GM12873 (cell line): ENCODE measurements at regions not wholly inside any gene's neighbourhood (a gene's known extent, or its start where the extent isn't known, plus 50 kb on each side); places are given as distances from the start of the nearest gene placed in this dataset.

Experiments
- TF ChIP-seq, protein P1 (sequence below): IDR thresholded peaks from 2 replicates; pipeline ENCODE4 v1.5.1; 2012; ENCODE audit warnings: low read depth, mild to moderate bottlenecking, moderate library complexity, low read length, control low read depth; ENCODE audit not compliant: insufficient read depth; ENCODE audit errors: missing control alignments

DNA sequence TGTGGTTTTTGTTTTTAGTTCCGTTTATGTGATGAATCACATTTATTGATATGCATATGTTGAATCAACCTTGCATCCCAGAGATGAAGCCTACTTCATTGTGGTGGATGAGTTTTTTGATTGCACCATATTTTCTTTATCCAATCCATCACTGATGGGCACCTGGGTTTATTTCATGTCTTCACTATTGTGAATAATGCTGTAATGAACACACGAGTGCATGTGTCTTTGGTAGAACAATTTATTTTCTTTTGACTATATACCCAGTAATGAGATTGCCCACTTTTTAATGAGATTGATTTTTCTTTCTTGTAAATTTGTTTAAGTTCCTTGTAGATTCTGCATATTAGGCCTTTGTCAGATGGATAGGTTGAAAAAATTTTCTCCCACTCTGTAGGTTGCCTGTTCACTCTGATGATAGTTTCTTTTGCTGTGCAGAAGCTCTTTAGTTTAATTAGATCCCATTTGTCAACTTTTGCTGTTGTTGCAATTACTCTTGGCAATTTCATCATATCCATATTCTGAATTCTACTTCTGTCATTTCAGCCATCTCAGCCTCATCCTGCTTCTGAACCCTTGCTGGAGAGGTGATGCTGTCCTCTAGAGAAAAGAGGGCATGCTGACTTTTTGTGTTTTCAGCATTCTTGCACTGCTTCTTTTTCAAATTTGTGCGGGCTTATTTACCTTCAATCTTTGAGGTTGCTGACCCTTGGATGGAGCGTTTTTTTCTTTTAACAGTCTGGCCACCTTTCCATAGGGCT is 96.2 kb upstream of the CTAGE1 start:
- TF ChIP-seq, protein P1, sequence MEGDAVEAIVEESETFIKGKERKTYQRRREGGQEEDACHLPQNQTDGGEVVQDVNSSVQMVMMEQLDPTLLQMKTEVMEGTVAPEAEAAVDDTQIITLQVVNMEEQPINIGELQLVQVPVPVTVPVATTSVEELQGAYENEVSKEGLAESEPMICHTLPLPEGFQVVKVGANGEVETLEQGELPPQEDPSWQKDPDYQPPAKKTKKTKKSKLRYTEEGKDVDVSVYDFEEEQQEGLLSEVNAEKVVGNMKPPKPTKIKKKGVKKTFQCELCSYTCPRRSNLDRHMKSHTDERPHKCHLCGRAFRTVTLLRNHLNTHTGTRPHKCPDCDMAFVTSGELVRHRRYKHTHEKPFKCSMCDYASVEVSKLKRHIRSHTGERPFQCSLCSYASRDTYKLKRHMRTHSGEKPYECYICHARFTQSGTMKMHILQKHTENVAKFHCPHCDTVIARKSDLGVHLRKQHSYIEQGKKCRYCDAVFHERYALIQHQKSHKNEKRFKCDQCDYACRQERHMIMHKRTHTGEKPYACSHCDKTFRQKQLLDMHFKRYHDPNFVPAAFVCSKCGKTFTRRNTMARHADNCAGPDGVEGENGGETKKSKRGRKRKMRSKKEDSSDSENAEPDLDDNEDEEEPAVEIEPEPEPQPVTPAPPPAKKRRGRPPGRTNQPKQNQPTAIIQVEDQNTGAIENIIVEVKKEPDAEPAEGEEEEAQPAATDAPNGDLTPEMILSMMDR, result no peak

DNA sequence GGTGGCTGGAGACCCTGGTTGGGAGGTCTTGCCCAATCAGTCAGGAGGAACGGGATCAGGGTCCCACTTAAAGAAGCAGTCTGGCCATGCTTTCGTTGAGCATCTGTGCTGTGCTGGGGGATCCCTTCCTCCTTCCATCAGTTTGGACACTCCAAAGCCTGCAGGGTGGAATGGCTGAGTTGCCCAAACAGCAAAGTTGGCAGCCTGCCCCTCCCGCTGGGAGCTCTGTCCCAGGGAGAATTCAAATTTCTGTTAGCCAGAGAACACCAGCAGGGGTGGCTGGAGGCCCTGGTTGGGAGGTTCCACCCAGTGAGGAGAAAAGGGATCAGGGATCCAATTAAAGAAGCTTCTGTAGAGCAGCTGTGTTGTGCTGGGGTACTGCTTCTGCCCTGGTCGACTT is 96.9 kb upstream of the CTAGE1 start:
- TF ChIP-seq, protein P1, result no peak

DNA sequence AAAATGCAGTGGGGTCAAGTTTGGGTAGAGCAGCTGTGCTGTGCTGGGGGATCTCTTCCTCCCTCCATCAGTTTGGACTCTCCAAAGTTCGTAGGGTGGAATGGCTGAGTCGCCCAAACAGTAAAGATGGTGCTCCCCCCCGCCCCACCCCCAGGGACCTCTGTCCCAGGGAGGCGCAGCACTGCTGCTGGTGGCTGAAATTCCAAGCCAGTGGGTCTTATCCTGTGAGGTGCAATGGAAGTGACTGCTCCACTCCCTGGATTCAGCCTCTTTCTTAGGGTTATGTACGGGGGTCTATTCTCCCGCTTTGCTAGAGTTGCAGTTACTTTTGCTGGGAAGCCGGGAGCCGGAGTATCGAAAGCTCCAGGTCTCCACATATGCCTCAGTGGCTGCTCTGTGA is 97.5 kb upstream of the CTAGE1 start:
- TF ChIP-seq, protein P1, result no peak

DNA sequence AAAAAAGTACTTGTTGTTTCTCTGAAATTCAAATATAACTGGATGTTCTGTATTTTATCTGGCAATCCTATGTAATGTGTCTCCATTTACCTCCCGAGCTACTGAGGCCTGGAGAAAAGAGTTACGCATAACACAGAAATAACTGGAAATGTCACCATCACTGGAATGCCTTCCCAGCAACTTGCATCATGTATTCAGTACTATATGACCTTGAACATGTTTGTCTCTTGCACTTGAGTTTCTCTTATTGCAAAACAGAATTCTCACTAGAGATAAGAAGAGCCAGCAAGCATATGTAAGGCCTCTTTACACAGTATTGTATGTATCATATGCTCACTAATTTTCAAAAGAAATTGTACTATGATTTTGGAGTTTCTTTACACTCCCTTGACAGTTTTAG is 99.6 kb upstream of the CTAGE1 start:
- TF ChIP-seq, protein P1, result no peak

DNA sequence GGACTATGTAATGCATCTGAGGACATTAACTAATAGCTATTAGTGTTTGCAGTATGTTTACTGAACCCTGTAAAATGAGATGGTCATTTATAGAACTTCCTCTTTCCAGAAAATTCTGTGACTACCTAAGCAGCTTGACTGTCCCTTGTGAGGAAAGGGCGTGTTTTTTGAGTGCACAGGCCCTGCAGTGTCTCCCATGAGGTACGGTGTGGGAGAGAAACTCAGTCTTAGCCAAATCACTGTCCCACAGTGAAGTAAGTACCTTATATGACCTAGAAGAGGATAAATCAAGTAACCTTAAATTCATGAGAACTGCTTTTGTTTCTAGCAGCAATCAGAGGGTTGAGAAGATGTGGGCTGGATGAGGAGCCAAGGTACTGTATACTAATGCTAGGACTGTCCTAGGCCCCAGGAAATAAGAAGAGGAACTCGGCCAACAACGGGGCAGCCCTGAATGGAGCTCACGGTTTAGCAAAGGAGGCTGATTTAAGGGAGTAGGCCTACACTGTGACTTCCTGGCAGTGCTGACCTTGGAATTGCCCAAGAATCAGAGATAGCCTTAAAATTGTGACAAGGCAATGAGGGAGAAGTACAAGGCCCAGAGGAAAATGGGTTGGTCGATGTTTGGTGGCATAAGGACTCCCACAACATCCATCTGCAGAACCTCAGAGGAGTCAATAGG is 103.5 kb upstream of the CTAGE1 start:
- TF ChIP-seq, protein P1, result no peak

DNA sequence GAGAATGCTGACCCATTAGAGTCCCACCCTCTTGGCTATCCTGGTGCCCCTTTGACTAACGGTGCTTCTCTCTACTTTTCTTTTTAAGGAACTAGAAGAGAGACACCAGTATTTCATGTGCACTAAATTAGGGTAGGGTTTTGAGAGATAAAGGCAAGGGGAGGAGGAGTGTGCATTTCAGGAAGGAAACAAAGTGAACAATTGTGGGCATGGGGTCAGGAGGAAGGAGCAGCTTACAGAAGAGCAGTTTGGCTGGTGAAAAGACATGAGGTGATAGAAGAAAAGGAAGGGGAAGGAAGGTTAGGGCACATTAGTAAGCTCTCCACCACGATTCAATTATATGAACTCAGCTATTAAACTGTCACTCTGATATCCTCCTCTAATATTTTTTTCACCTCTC is 105.8 kb upstream of the CTAGE1 start:
- TF ChIP-seq, protein P1, result no peak

DNA sequence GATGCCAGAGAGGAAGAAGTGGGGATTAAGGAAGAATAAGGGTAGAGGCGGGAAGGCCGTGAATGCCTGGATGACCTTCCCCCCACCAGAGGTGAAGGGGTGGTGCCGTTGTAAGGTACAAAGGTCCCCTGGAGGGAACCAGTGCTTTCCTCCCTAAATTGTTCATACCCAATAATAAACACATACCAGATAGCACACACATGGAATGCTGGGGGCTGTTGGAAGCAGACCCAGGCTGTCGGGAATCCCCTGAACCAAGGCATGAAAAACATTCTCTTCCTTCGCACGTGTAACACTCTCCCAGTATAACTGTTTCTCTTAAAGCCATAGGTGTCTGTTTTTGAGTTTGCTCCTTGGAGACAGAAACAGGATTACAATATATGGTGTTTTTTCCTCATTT is 107.1 kb upstream of the CTAGE1 start:
- TF ChIP-seq, protein P1, result no peak
